K562 (cell line): ENCODE measurements at regions not wholly inside any gene's neighbourhood (a gene's known extent, or its start where the extent isn't known, plus 50 kb on each side); places are given as distances from the start of the nearest gene placed in this dataset.

Experiments
- ATAC-seq: fragments of 200-7000 bp; cut with Tn5 transposase; 3 replicates; pipeline ENCODE4 v1.9.1; 2020; ENCODE audit warnings: moderate library complexity
- BruUV-seq: library from RNA; stranded (reverse); fragments of 400-500 nt; replicated peaks from 2 replicates; lab custom pipeline; 2021; lab: Mats Ljungman, UMichigan
- CTCF ChIA-PET: fragments of 300-600 bp; formaldehyde crosslinking; extraction: SDS; loops from one replicate; lab custom pipeline; 2021; ENCODE audit warnings: low intra/inter-chr PET ratio; lab: Yijun Ruan, JAX
- POLR2A ChIA-PET: fragments of 300-600, 350-650 bp; sonication (Branson Sonifier 250); formaldehyde crosslinking; extraction: SDS; loops from one replicate; lab custom pipeline; 2021; ENCODE audit warnings: antibody characterized with exemption, inconsistent platforms; lab: Yijun Ruan, JAX
- DNase-seq, 4 experiments: peaks; one replicate each; pipeline versions ENCODE4 v3.0.0 to v3.0.0-alpha.2; 2011 to 2018; ENCODE audit warnings: low spot score in 3 of 4, mixed read lengths in 3 of 4; ENCODE audit errors: extremely low read depth in 1 of 4
- FAIRE-seq: peaks from 2 replicates; lab custom pipeline; 2011; peaks lifted over from hg19 to GRCh38; lab: Jason Lieb, UNC
- H2AFZ ChIP-seq: 2 replicates; pipeline ENCODE4 v1.6.0; 2011; ENCODE audit warnings: low read depth, low read length, control low read depth, inconsistent platforms
- H3K27ac ChIP-seq: fragments of 200-600 bp; 3 replicates; pipeline ENCODE4 v1.8.0; 2011; ENCODE audit warnings: low read depth, mild to moderate bottlenecking, control low read depth, inconsistent platforms, low read length, moderate library complexity, mixed read lengths; ENCODE audit errors: extremely low read depth
- H3K27me3 ChIP-seq, 2 experiments: fragments of 300-600 bp in 1 of 2; 2 replicates in 1 of 2; 3 replicates in 1 of 2; pipeline versions ENCODE4 v1.6.0 to v1.8.0; 2011; ENCODE audit warnings: inconsistent platforms in 2 of 2, low read length in 2 of 2, mild to moderate bottlenecking in 1 of 2, mixed read lengths in 1 of 2, moderate library complexity in 1 of 2; ENCODE audit not compliant: control insufficient read depth in 2 of 2, insufficient read depth in 2 of 2
- H3K36me3 ChIP-seq: fragments of 300-600 bp; 3 replicates; pipeline ENCODE4 v1.8.0; 2011; ENCODE audit warnings: mild to moderate bottlenecking, low read length, inconsistent platforms; ENCODE audit not compliant: control insufficient read depth, insufficient read depth
- H3K4me1 ChIP-seq, 2 experiments: fragments of 200-600 bp in 1 of 2; replicated peaks in 1 of 2; 2 replicates in 1 of 2; 3 replicates in 1 of 2; pipeline versions ENCODE4 v1.5.1 to v1.8.0; 2011; ENCODE audit warnings: inconsistent platforms in 2 of 2, low read length in 2 of 2, mild to moderate bottlenecking in 1 of 2, mixed read lengths in 1 of 2, moderate library complexity in 1 of 2; ENCODE audit not compliant: control insufficient read depth in 2 of 2, insufficient read depth in 2 of 2
- H3K4me2 ChIP-seq: 2 replicates; pipeline ENCODE4 v1.6.1; 2011; ENCODE audit warnings: low read length, control low read depth, inconsistent platforms, mixed read lengths; ENCODE audit not compliant: insufficient read depth
- H3K4me3 ChIP-seq: fragments of 200-600 bp; sonication (generic), shearing (Covaris generic); 2 replicates; pipeline ENCODE4 v1.5.1; 2016; ENCODE audit warnings: control low read depth, inconsistent platforms
- H3K79me2 ChIP-seq: fragments of 200-600 bp; 3 replicates; pipeline ENCODE4 v1.8.0; 2011; ENCODE audit warnings: low read length, inconsistent platforms; ENCODE audit not compliant: control insufficient read depth, insufficient read depth
- H3K9ac ChIP-seq, 2 experiments: 2 replicates each; pipeline versions ENCODE4 v1.6.0 to v1.6.1; 2011; ENCODE audit warnings: low read depth in 2 of 2, low read length in 2 of 2, control low read depth in 1 of 2, inconsistent platforms in 1 of 2, mild to moderate bottlenecking in 1 of 2, mixed read lengths in 1 of 2; ENCODE audit not compliant: insufficient read depth in 1 of 2
- H3K9me1 ChIP-seq: one replicate; pipeline ENCODE4 v1.6.0; 2011; ENCODE audit warnings: inconsistent platforms, mild to moderate bottlenecking, low read length, moderate library complexity; ENCODE audit not compliant: control insufficient read depth, insufficient read depth
- H3K9me3 ChIP-seq: replicated peaks from 2 replicates; pipeline ENCODE4 v1.5.1; 2011; ENCODE audit warnings: low read depth, low read length, inconsistent platforms; ENCODE audit not compliant: control insufficient read depth, insufficient read depth
- H4K20me1 ChIP-seq: replicated peaks from 2 replicates; pipeline ENCODE4 v1.6.1; 2011; ENCODE audit warnings: low read length, inconsistent platforms, mixed read lengths; ENCODE audit not compliant: control insufficient read depth, insufficient read depth
- MYC ChIP-seq, 2 experiments: fragments of 250-450 bp in 1 of 2; sonication (Bioruptor Pico) in 1 of 2; IDR thresholded peaks; 2 replicates each; pipeline versions ENCODE4 v1.5.1 to v1.6.1; 2012 to 2021; ENCODE audit warnings: low read depth in 2 of 2, borderline replicate concordance in 1 of 2, improper control_type of control experiment in 1 of 2, low read length in 1 of 2, mild to moderate bottlenecking in 1 of 2, moderate library complexity in 1 of 2
- WGBS: fragments of 100-300 bp; shearing (Covaris generic); methylation state at CpG from one replicate; pipeline ENCODE4 v1.1.6; 2016; ENCODE audit warnings: low coverage, mixed read lengths; ENCODE audit not compliant: insufficient coverage; ENCODE audit errors: missing lambda C conversion rate; 5-methylcytosine and 5-hydroxymethylcytosine counted together
- in situ Hi-C: fragments of 300-500 bp; cut with MboI; formaldehyde crosslinking; loops from 4 replicates; pipeline ENCODE4 v1.15.0; 2018; ENCODE audit warnings: inconsistent platforms, mixed read lengths
- intact Hi-C: fragments of 100-400 bp; cut with micrococcal nuclease; formaldehyde crosslinking; loops from 2 replicates; pipeline ENCODE4 v1.14.2; 2022
- TF ChIP-seq, protein P1 (sequence below), 2 experiments: fragments of 450-650 bp; conservative IDR thresholded peaks; 2 replicates each; pipeline ENCODE4 v1.6.1; 2017; ENCODE audit warnings: mild to moderate bottlenecking in 2 of 2, moderate library complexity in 2 of 2

DNA sequence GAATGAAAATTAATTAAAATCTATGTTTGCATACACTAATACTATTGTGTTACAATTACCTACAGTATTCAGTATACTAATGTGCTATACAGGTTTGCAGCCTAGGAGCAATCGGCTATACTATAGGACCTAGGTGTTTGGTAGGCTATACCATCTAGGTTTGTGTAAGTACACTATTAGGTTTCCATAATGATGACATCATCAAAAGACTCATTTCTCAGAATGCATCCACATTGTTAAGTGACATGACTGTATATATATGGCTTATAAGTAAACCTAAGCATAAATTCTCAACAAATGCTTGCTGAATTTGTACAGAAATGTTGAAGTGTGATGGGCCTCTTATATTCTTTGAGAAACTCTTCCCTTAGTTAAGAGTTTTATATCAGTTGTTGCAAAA, 206.5 kb upstream of the ZWINT start (continued):
- no peak for TF ChIP-seq MYC (IDR thresholded peaks at IDR 0.05; ENCODE audit: low read depth, low read length)
- no peak for TF ChIP-seq MYC (CRISPR knock-in tag; IDR thresholded peaks at IDR 0.05; ENCODE audit: borderline replicate concordance, low read depth)

DNA sequence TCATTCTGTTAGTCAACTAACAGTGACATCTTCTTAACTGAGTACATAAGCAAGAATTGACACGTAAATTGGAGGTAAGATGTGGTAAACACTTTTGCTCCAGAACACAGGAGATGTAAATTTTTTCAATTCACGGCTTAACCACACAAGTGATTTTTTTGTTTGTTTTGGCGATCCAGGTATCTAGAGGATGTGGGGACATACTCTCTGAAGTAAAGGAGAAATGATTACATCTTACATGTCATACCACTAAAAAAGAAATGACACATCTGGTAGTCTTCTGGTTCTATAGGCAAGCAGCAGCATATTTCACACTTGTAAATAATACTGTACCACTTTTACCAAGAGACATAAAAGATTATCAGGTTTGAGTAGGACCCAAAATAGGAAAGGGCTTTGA, 200.3 kb upstream of the ZWINT start:
- ChIA-PET POLR2A (no interaction called here), CTCF (no interaction called here)
- H3K9me3 ChIP-seq = no peaks in the 10 kb centered on the region
- no peaks in the 10 kb centered on the region for H3K36me3 ChIP-seq
- no peak overlapping the region for H3K27ac ChIP-seq
- H3K27me3 ChIP-seq = no peaks in the 10 kb centered on the region
- 0% methylated on average over 3 of the region's 3 CpGs for WGBS
- TF ChIP-seq, protein P1, sequence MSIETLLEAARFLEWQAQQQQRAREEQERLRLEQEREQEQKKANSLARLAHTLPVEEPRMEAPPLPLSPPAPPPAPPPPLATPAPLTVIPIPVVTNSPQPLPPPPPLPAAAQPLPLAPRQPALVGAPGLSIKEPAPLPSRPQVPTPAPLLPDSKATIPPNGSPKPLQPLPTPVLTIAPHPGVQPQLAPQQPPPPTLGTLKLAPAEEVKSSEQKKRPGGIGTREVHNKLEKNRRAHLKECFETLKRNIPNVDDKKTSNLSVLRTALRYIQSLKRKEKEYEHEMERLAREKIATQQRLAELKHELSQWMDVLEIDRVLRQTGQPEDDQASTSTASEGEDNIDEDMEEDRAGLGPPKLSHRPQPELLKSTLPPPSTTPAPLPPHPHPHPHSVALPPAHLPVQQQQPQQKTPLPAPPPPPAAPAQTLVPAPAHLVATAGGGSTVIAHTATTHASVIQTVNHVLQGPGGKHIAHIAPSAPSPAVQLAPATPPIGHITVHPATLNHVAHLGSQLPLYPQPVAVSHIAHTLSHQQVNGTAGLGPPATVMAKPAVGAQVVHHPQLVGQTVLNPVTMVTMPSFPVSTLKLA (conservative IDR thresholded peaks at IDR 0.05) = no peak
- ATAC-seq (no peak), DNase-seq (no peak), FAIRE-seq (no peak)
- H3K79me2 ChIP-seq = no peaks in the 10 kb centered on the region
- H3K4me3 ChIP-seq = no peak overlapping the region
- no peaks in the 10 kb centered on the region for H3K4me1 ChIP-seq
- no peak overlapping the region for H3K9ac ChIP-seq
- BruUV-seq = no TSS peak
- H3K4me2 ChIP-seq = no peak overlapping the region
- in situ Hi-C loops = no loop called here
- H3K9me1 ChIP-seq = no peaks in the 10 kb centered on the region
- no peak overlapping the region for H2AFZ ChIP-seq
- no peaks in the 10 kb centered on the region for H4K20me1 ChIP-seq
- intact Hi-C loops = no loop called here
